RWPE2 (cell line): ENCODE measurements at regions not wholly inside any gene's neighbourhood (a gene's known extent, or its start where the extent isn't known, plus 50 kb on each side); places are given as distances from the start of the nearest gene placed in this dataset.

Experiments used
- ATAC-seq: fragments of 200-7000 bp; cut with Tn5 transposase; 3 replicates; pipeline ENCODE4 v1.9.1; 2021; ENCODE audit warnings: low read depth
- DNase-seq: peaks from one replicate; pipeline ENCODE4 v3.0.0-alpha.2; 2020; ENCODE audit warnings: low spot score
- H3K27ac ChIP-seq: fragments of 450-650 bp; 2 replicates; pipeline ENCODE4 v1.5.1; 2017; ENCODE audit warnings: mild to moderate bottlenecking; ENCODE audit not compliant: poor library complexity, severe bottlenecking
- H3K27me3 ChIP-seq: fragments of 250-450 bp; sonication (Bioruptor Pico); 2 replicates; pipeline ENCODE4 v1.5.1; 2021; ENCODE audit warnings: mild to moderate bottlenecking, moderate library complexity; ENCODE audit not compliant: insufficient read depth, poor library complexity, severe bottlenecking
- H3K36me3 ChIP-seq: fragments of 250-450 bp; sonication (Bioruptor Pico); 2 replicates; pipeline ENCODE4 v1.5.1; 2020; ENCODE audit warnings: low read depth, mild to moderate bottlenecking, moderate library complexity
- H3K4me1 ChIP-seq: fragments of 250-450 bp; sonication (Bioruptor Pico); 2 replicates; pipeline ENCODE4 v1.5.1; 2021; ENCODE audit warnings: mild to moderate bottlenecking, moderate library complexity; ENCODE audit not compliant: insufficient read depth, poor library complexity, severe bottlenecking
- H3K4me3 ChIP-seq: fragments of 250-450 bp; sonication (Bioruptor Pico); 2 replicates; pipeline ENCODE4 v1.5.1; 2021; ENCODE audit warnings: mild to moderate bottlenecking, moderate library complexity; ENCODE audit not compliant: severe bottlenecking
- H3K9me3 ChIP-seq: fragments of 250-450 bp; sonication (Bioruptor Pico); 2 replicates; pipeline ENCODE4 v1.5.1; 2021; ENCODE audit warnings: mild to moderate bottlenecking, moderate library complexity; ENCODE audit not compliant: severe bottlenecking
- CTCF ChIP-seq: fragments of 450-650 bp; IDR thresholded peaks from one replicate; pipeline ENCODE4 v1.5.1; 2017; ENCODE audit warnings: mild to moderate bottlenecking, moderate library complexity; ENCODE audit not compliant: poor library complexity, severe bottlenecking

- TF ChIP-seq CTCF, result no peak
- H3K27ac ChIP-seq, result peak overlapping the region; percentile 62
- no peaks in the 10 kb centered on the region for H3K27me3 ChIP-seq
- no peak for DNase-seq
- H3K4me3 ChIP-seq, result no peak overlapping the region
- H3K4me1 ChIP-seq, result peaks cover 32% of the 10 kb centered on the region
- H3K9me3 ChIP-seq, result no peaks in the 10 kb centered on the region
- peak; percentile 95 for ATAC-seq
- H3K36me3 ChIP-seq, result no peaks in the 10 kb centered on the region
Observed at GRCh38 chr14:87869619-87870583, 123.1 kb downstream of the GALC start.

- peaks cover 22% of the 10 kb centered on the region for H3K4me1 ChIP-seq
- H3K36me3 ChIP-seq, result no peaks in the 10 kb centered on the region
- peak overlapping the region; percentile 62 for H3K27ac ChIP-seq
- DNase-seq (no peak), ATAC-seq (no peak)
- no peak for TF ChIP-seq CTCF
- H3K9me3 ChIP-seq, result no peaks in the 10 kb centered on the region
- no peak overlapping the region for H3K4me3 ChIP-seq
- no peaks in the 10 kb centered on the region for H3K27me3 ChIP-seq
Observed at GRCh38 chr14:87868920-87869319, 124.1 kb downstream of the GALC start.

- ATAC-seq (no peak), DNase-seq (no peak)
- H3K27ac ChIP-seq, result no peak overlapping the region
- H3K27me3 ChIP-seq, result no peaks in the 10 kb centered on the region
- TF ChIP-seq CTCF, result no peak
- no peaks in the 10 kb centered on the region for H3K9me3 ChIP-seq
- H3K36me3 ChIP-seq, result no peaks in the 10 kb centered on the region
- no peak overlapping the region for H3K4me3 ChIP-seq
- peaks cover 27% of the 10 kb centered on the region for H3K4me1 ChIP-seq
Observed at GRCh38 chr14:87866116-87866515, 126.9 kb downstream of the GALC start.

GRCh38 chr14:87864356-87865270 lies 128.4 kb downstream of the GALC start:
- H3K9me3 ChIP-seq, result no peaks in the 10 kb centered on the region
- TF ChIP-seq CTCF, result no peak
- H3K4me3 ChIP-seq, result no peak overlapping the region
- DNase-seq, result no peak
- H3K27ac ChIP-seq, result no peak overlapping the region
- ATAC-seq, result 0 out of 3 replicates have a peak, but pooled peaks have one; percentile 15
- no peaks in the 10 kb centered on the region for H3K36me3 ChIP-seq
- H3K4me1 ChIP-seq, result peaks cover 15% of the 10 kb centered on the region
- no peaks in the 10 kb centered on the region for H3K27me3 ChIP-seq
